ENCODE measurements at regions not wholly inside any gene's neighbourhood (a gene's known extent, or its start where the extent isn't known, plus 50 kb on each side); places are given as distances from the start of the nearest gene placed in this dataset.
"Not testable (repeated sequence)": the region's sequence is repeated elsewhere in the genome, so short reads cannot be mapped to it uniquely, and the experiment has no call there.

DNA sequence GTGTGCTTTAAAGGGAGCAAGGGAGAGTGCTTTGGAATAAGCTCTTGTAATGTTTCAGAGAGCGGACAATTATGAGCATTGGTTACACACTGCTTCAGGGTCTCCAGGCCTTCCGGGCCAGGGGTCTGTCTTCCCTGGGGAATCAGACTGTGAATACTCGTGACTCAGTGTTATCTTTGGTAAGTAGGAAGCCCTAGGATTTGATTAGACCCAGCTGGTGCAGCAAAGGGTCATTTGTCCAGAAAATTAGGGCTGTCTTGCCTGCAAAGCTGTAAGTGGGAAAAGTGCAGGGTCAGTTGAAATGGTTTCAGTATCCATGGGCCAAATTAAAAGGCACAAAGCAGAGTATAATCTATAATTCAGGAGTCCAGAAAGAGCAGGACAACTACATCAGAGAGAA lies 475.6 kb downstream of the MED13L start:
- 67% methylated on average over 3 of the region's 3 CpGs for WGBS (ENCODE audit: insufficient coverage)
- POLR2A ChIA-PET, result no interaction called here
- no peak for DNase-seq

GRCh38 chr12:115799610-115800009 lies 477.9 kb downstream of the MED13L start:
- CTCF ChIA-PET, result no interaction called here
- Histone ChIP-seq H3K4me1 (ENCODE audit: control extremely low read depth in 1 of 4, control insufficient read depth in 4 of 4, insufficient read depth in 4 of 4, low read length in 3 of 4) (no peaks in the 10 kb centered on the region), H3K36me3 (ENCODE audit: control insufficient read depth in 4 of 4, insufficient read depth in 4 of 4, low read length in 3 of 4) (no peaks in the 10 kb centered on the region), H3K27me3 (replicated peaks in 2 of 5; ENCODE audit: control insufficient read depth in 4 of 5, insufficient read depth in 5 of 5, low read length in 4 of 5) (no peaks in the 10 kb centered on the region), H3K4me3 (ENCODE audit: control insufficient read depth in 1 of 7, extremely low read depth in 1 of 7, insufficient read depth in 4 of 7, low read depth in 2 of 7, low read length in 6 of 7) (no peak overlapping the region), H3K9me3 (ENCODE audit: control extremely low read depth in 1 of 5, control insufficient read depth in 4 of 5, insufficient read depth in 2 of 5, low read depth in 1 of 5, low read length in 4 of 5) (no peaks in the 10 kb centered on the region), H3K27ac (ENCODE audit: insufficient read depth in 1 of 2, low read depth in 1 of 2, low read length in 2 of 2, poor library complexity in 1 of 2, severe bottlenecking in 2 of 2) (no peak overlapping the region)
- POLR2A ChIA-PET, result no interaction called here
- WGBS (ENCODE audit: insufficient coverage), result 88% methylated on average over 1 of the region's 4 CpGs
- DNase-seq, result peak in 1 of 3 donors; percentile 5

More for the DNA sequence above, 475.6 kb downstream of the MED13L start:
- Histone ChIP-seq H3K36me3 (ENCODE audit: control insufficient read depth in 4 of 4, insufficient read depth in 4 of 4, low read length in 3 of 4) (no peaks in the 10 kb centered on the region), H3K4me3 (ENCODE audit: control insufficient read depth in 1 of 7, extremely low read depth in 1 of 7, insufficient read depth in 4 of 7, low read depth in 2 of 7, low read length in 6 of 7) (no peak overlapping the region), H3K27me3 (replicated peaks in 2 of 5; ENCODE audit: control insufficient read depth in 4 of 5, insufficient read depth in 5 of 5, low read length in 4 of 5) (no peaks in the 10 kb centered on the region), H3K4me1 (ENCODE audit: control extremely low read depth in 1 of 4, control insufficient read depth in 4 of 4, insufficient read depth in 4 of 4, low read length in 3 of 4) (no peaks in the 10 kb centered on the region), H3K9me3 (ENCODE audit: control extremely low read depth in 1 of 5, control insufficient read depth in 4 of 5, insufficient read depth in 2 of 5, low read depth in 1 of 5, low read length in 4 of 5) (no peaks in the 10 kb centered on the region), H3K27ac (ENCODE audit: insufficient read depth in 1 of 2, low read depth in 1 of 2, low read length in 2 of 2, poor library complexity in 1 of 2, severe bottlenecking in 2 of 2) (no peak overlapping the region)
- CTCF ChIA-PET, result interaction anchor here (1.6 kb wide), 1 partner anchor 10 kb away, joined by 4 read pairs; no protein-coding TSS in a partner anchor

GRCh38 chr12:115798309-115798917 lies 479.1 kb downstream of the MED13L start:
- Histone ChIP-seq H3K4me1 (ENCODE audit: control extremely low read depth in 1 of 4, control insufficient read depth in 4 of 4, insufficient read depth in 4 of 4, low read length in 3 of 4) (no peaks in the 10 kb centered on the region), H3K27ac (ENCODE audit: insufficient read depth in 1 of 2, low read depth in 1 of 2, low read length in 2 of 2, poor library complexity in 1 of 2, severe bottlenecking in 2 of 2) (no peak overlapping the region), H3K4me3 (ENCODE audit: control insufficient read depth in 1 of 7, extremely low read depth in 1 of 7, insufficient read depth in 4 of 7, low read depth in 2 of 7, low read length in 6 of 7) (no peak overlapping the region), H3K27me3 (replicated peaks in 2 of 5; ENCODE audit: control insufficient read depth in 4 of 5, insufficient read depth in 5 of 5, low read length in 4 of 5) (no peaks in the 10 kb centered on the region), H3K9me3 (ENCODE audit: control extremely low read depth in 1 of 5, control insufficient read depth in 4 of 5, insufficient read depth in 2 of 5, low read depth in 1 of 5, low read length in 4 of 5) (no peaks in the 10 kb centered on the region), H3K36me3 (ENCODE audit: control insufficient read depth in 4 of 4, insufficient read depth in 4 of 4, low read length in 3 of 4) (no peaks in the 10 kb centered on the region)
- POLR2A ChIA-PET, result no interaction called here
- CTCF ChIA-PET, result no interaction called here
- DNase-seq, result no peak
- 93% methylated on average over 4 of the region's 4 CpGs for WGBS (ENCODE audit: insufficient coverage)

DNA sequence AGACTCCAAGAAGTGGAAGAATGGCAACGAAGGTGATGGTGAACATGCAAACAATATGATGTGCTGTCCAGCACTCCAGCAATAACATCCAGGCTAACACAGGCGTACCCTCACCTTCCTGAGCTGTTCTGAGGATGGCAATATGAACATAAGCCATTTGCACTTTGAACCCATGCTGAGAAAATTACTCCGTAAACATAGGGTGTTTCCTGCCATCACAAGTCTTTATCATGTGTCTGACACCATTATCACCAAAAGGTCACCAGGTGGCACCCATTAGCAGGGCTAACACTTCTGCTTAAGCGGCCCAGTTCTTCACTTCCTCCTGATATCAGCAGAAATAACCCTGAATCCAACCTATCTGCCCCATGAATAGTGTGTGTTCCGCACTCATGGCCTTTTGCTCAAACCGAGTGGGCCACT lies 482.8 kb downstream of the MED13L start:
- ChIA-PET CTCF (no interaction called here), POLR2A (no interaction called here)
- Histone ChIP-seq H3K27me3 (replicated peaks in 2 of 5; ENCODE audit: control insufficient read depth in 4 of 5, insufficient read depth in 5 of 5, low read length in 4 of 5) (peaks cover 0 to 5% (median 0%) of the 10 kb centered on the region in 5 experiments), H3K27ac (ENCODE audit: insufficient read depth in 1 of 2, low read depth in 1 of 2, low read length in 2 of 2, poor library complexity in 1 of 2, severe bottlenecking in 2 of 2) (no peak overlapping the region), H3K9me3 (ENCODE audit: control extremely low read depth in 1 of 5, control insufficient read depth in 4 of 5, insufficient read depth in 2 of 5, low read depth in 1 of 5, low read length in 4 of 5) (no peaks in the 10 kb centered on the region), H3K4me1 (ENCODE audit: control extremely low read depth in 1 of 4, control insufficient read depth in 4 of 4, insufficient read depth in 4 of 4, low read length in 3 of 4) (no peaks in the 10 kb centered on the region), H3K4me3 (ENCODE audit: control insufficient read depth in 1 of 7, extremely low read depth in 1 of 7, insufficient read depth in 4 of 7, low read depth in 2 of 7, low read length in 6 of 7) (no peak overlapping the region), H3K36me3 (ENCODE audit: control insufficient read depth in 4 of 4, insufficient read depth in 4 of 4, low read length in 3 of 4) (no peaks in the 10 kb centered on the region)
- DNase-seq, result no peak
- WGBS (ENCODE audit: insufficient coverage), result 69% methylated on average over 4 of the region's 6 CpGs

GRCh38 chr12:115791331-115791730 lies 486.2 kb downstream of the MED13L start:
- 97% methylated on average over 4 of the region's 4 CpGs for WGBS (ENCODE audit: insufficient coverage)
- no peaks in the 10 kb centered on the region for H3K36me3 ChIP-seq (ENCODE audit: control insufficient read depth in 4 of 4, insufficient read depth in 4 of 4, low read length in 3 of 4)
- no peak for DNase-seq
- ChIA-PET POLR2A (no interaction called here), CTCF (no interaction called here)
- H3K4me1 ChIP-seq (ENCODE audit: control extremely low read depth in 1 of 4, control insufficient read depth in 4 of 4, insufficient read depth in 4 of 4, low read length in 3 of 4), result no peaks in the 10 kb centered on the region
- H3K4me3 ChIP-seq (ENCODE audit: control insufficient read depth in 1 of 7, extremely low read depth in 1 of 7, insufficient read depth in 4 of 7, low read depth in 2 of 7, low read length in 6 of 7), result no peak overlapping the region
- H3K27me3 ChIP-seq (replicated peaks in 2 of 5; ENCODE audit: control insufficient read depth in 4 of 5, insufficient read depth in 5 of 5, low read length in 4 of 5), result peaks cover 0 to 5% (median 0%) of the 10 kb centered on the region in 5 experiments
- no peak overlapping the region for H3K27ac ChIP-seq (ENCODE audit: insufficient read depth in 1 of 2, low read depth in 1 of 2, low read length in 2 of 2, poor library complexity in 1 of 2, severe bottlenecking in 2 of 2)
- H3K9me3 ChIP-seq (ENCODE audit: control extremely low read depth in 1 of 5, control insufficient read depth in 4 of 5, insufficient read depth in 2 of 5, low read depth in 1 of 5, low read length in 4 of 5), result no peaks in the 10 kb centered on the region

GRCh38 chr12:115790526-115790925 lies 487.0 kb downstream of the MED13L start:
- Histone ChIP-seq H3K9me3 (ENCODE audit: control extremely low read depth in 1 of 5, control insufficient read depth in 4 of 5, insufficient read depth in 2 of 5, low read depth in 1 of 5, low read length in 4 of 5) (no peaks in the 10 kb centered on the region), H3K4me3 (ENCODE audit: control insufficient read depth in 1 of 7, extremely low read depth in 1 of 7, insufficient read depth in 4 of 7, low read depth in 2 of 7, low read length in 6 of 7) (no peak overlapping the region), H3K27me3 (replicated peaks in 2 of 5; ENCODE audit: control insufficient read depth in 4 of 5, insufficient read depth in 5 of 5, low read length in 4 of 5) (peaks cover 0 to 5% (median 0%) of the 10 kb centered on the region in 5 experiments), H3K27ac (ENCODE audit: insufficient read depth in 1 of 2, low read depth in 1 of 2, low read length in 2 of 2, poor library complexity in 1 of 2, severe bottlenecking in 2 of 2) (no peak overlapping the region), H3K4me1 (ENCODE audit: control extremely low read depth in 1 of 4, control insufficient read depth in 4 of 4, insufficient read depth in 4 of 4, low read length in 3 of 4) (no peaks in the 10 kb centered on the region), H3K36me3 (ENCODE audit: control insufficient read depth in 4 of 4, insufficient read depth in 4 of 4, low read length in 3 of 4) (no peaks in the 10 kb centered on the region)
- DNase-seq, result no peak
- no CpG with 5 or more reads among the region's 1 CpG for WGBS (ENCODE audit: insufficient coverage)
- ChIA-PET CTCF (no interaction called here), POLR2A (no interaction called here)

- H3K9me3 ChIP-seq (ENCODE audit: control extremely low read depth in 1 of 5, control insufficient read depth in 4 of 5, insufficient read depth in 2 of 5, low read depth in 1 of 5, low read length in 4 of 5); DNase-seq; POLR2A ChIA-PET; H3K4me3 ChIP-seq (ENCODE audit: control insufficient read depth in 1 of 7, extremely low read depth in 1 of 7, insufficient read depth in 4 of 7, low read depth in 2 of 7, low read length in 6 of 7); H3K4me1 ChIP-seq (ENCODE audit: control extremely low read depth in 1 of 4, control insufficient read depth in 4 of 4, insufficient read depth in 4 of 4, low read length in 3 of 4); H3K36me3 ChIP-seq (ENCODE audit: control insufficient read depth in 4 of 4, insufficient read depth in 4 of 4, low read length in 3 of 4); H3K27me3 ChIP-seq (replicated peaks in 2 of 5; ENCODE audit: control insufficient read depth in 4 of 5, insufficient read depth in 5 of 5, low read length in 4 of 5); H3K27ac ChIP-seq (ENCODE audit: insufficient read depth in 1 of 2, low read depth in 1 of 2, low read length in 2 of 2, poor library complexity in 1 of 2, severe bottlenecking in 2 of 2); CTCF ChIA-PET: not testable (repeated sequence)
- WGBS (ENCODE audit: insufficient coverage), result no CpG with 5 or more reads among the region's 3 CpGs
Measured at GRCh38 chr12:115786490-115786889, 491.0 kb downstream of the MED13L start.
